ENCODE measurements at regions not wholly inside any gene's neighbourhood (a gene's known extent, or its start where the extent isn't known, plus 50 kb on each side); places are given as distances from the start of the nearest gene placed in this dataset.

DNA sequence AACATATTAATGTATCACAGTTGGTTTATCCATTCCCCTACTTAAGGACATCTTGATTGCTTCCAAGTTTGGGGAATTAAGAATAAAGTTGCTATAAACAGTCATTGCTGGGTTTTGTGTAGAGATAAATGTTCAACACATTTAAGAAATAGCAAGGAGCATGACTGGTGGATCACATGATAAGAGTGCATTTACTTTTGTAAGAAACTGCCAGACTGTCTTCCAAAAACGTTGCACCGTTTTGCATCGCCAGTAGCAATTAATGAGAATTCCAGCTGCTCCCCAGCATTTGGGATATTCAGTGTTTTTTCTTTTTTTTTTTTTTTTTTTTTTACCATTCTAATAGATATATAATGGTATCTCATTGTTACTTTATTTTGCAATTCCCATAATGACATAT is 695.7 kb upstream of the GJE1 start:
- no peak overlapping the region for H2AFZ ChIP-seq (ENCODE audit: low read depth, low read length)
- no peaks in the 10 kb centered on the region for H3K79me2 ChIP-seq (ENCODE audit: control insufficient read depth, insufficient read depth, low read length)
- in situ Hi-C loops (cut with MboI) (no loop called here), intact Hi-C loops (cut with micrococcal nuclease) (no loop called here)
- no peaks in the 10 kb centered on the region for H3K9me1 ChIP-seq (ENCODE audit: control insufficient read depth, insufficient read depth, low read length)
- ChIA-PET CTCF (ENCODE audit: low intra/inter-chr PET ratio) (no interaction called here), POLR2A (no interaction called here)
- DNase-seq (ENCODE audit: extremely low read depth in 1 of 4, low spot score in 3 of 4): no peak
- H3K27me3 ChIP-seq (ENCODE audit: control insufficient read depth in 2 of 2, insufficient read depth in 2 of 2, low read length in 2 of 2): no peaks in the 10 kb centered on the region
- ATAC-seq: no peak
- H4K20me1 ChIP-seq (replicated peaks; ENCODE audit: control insufficient read depth, insufficient read depth, low read length): no peaks in the 10 kb centered on the region
- no peak overlapping the region for H3K9ac ChIP-seq (ENCODE audit: insufficient read depth in 1 of 2, low read depth in 2 of 2, low read length in 2 of 2)
- H3K4me2 ChIP-seq (ENCODE audit: insufficient read depth, low read length): no peak overlapping the region
- no peaks in the 10 kb centered on the region for H3K9me3 ChIP-seq (replicated peaks; ENCODE audit: control insufficient read depth, insufficient read depth, low read depth, low read length)
- 0% methylated on average over 3 of the region's 3 CpGs for WGBS (ENCODE audit: insufficient coverage, low coverage, missing lambda C conversion rate)
- H3K4me1 ChIP-seq (replicated peaks in 1 of 2; ENCODE audit: control insufficient read depth in 2 of 2, insufficient read depth in 2 of 2, low read length in 2 of 2): no peaks in the 10 kb centered on the region
- no peak overlapping the region for H3K27ac ChIP-seq (ENCODE audit: extremely low read depth, low read depth, low read length)
- FAIRE-seq: no peak
- H3K4me3 ChIP-seq: no peak overlapping the region
- BruUV-seq (replicated peaks): no TSS peak
- H3K36me3 ChIP-seq (ENCODE audit: control insufficient read depth, insufficient read depth, low read length): no peaks in the 10 kb centered on the region
- TF ChIP-seq, protein P1, sequence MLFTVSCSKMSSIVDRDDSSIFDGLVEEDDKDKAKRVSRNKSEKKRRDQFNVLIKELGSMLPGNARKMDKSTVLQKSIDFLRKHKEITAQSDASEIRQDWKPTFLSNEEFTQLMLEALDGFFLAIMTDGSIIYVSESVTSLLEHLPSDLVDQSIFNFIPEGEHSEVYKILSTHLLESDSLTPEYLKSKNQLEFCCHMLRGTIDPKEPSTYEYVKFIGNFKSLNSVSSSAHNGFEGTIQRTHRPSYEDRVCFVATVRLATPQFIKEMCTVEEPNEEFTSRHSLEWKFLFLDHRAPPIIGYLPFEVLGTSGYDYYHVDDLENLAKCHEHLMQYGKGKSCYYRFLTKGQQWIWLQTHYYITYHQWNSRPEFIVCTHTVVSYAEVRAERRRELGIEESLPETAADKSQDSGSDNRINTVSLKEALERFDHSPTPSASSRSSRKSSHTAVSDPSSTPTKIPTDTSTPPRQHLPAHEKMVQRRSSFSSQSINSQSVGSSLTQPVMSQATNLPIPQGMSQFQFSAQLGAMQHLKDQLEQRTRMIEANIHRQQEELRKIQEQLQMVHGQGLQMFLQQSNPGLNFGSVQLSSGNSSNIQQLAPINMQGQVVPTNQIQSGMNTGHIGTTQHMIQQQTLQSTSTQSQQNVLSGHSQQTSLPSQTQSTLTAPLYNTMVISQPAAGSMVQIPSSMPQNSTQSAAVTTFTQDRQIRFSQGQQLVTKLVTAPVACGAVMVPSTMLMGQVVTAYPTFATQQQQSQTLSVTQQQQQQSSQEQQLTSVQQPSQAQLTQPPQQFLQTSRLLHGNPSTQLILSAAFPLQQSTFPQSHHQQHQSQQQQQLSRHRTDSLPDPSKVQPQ (CRISPR knock-in tag; IDR thresholded peaks at IDR 0.05; ENCODE audit: borderline replicate concordance): no peak
- TF ChIP-seq MXI1 (IDR thresholded peaks at IDR 0.05; ENCODE audit: low read depth, low read length): no peak
- TF ChIP-seq, protein P2, sequence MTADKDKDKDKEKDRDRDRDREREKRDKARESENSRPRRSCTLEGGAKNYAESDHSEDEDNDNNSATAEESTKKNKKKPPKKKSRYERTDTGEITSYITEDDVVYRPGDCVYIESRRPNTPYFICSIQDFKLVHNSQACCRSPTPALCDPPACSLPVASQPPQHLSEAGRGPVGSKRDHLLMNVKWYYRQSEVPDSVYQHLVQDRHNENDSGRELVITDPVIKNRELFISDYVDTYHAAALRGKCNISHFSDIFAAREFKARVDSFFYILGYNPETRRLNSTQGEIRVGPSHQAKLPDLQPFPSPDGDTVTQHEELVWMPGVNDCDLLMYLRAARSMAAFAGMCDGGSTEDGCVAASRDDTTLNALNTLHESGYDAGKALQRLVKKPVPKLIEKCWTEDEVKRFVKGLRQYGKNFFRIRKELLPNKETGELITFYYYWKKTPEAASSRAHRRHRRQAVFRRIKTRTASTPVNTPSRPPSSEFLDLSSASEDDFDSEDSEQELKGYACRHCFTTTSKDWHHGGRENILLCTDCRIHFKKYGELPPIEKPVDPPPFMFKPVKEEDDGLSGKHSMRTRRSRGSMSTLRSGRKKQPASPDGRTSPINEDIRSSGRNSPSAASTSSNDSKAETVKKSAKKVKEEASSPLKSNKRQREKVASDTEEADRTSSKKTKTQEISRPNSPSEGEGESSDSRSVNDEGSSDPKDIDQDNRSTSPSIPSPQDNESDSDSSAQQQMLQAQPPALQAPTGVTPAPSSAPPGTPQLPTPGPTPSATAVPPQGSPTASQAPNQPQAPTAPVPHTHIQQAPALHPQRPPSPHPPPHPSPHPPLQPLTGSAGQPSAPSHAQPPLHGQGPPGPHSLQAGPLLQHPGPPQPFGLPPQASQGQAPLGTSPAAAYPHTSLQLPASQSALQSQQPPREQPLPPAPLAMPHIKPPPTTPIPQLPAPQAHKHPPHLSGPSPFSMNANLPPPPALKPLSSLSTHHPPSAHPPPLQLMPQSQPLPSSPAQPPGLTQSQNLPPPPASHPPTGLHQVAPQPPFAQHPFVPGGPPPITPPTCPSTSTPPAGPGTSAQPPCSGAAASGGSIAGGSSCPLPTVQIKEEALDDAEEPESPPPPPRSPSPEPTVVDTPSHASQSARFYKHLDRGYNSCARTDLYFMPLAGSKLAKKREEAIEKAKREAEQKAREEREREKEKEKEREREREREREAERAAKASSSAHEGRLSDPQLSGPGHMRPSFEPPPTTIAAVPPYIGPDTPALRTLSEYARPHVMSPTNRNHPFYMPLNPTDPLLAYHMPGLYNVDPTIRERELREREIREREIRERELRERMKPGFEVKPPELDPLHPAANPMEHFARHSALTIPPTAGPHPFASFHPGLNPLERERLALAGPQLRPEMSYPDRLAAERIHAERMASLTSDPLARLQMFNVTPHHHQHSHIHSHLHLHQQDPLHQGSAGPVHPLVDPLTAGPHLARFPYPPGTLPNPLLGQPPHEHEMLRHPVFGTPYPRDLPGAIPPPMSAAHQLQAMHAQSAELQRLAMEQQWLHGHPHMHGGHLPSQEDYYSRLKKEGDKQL (CRISPR knock-in tag; IDR thresholded peaks at IDR 0.05; ENCODE audit: borderline replicate concordance): no peak
- no peak for TF ChIP-seq CREBBP (IDR thresholded peaks at IDR 0.05; ENCODE audit: low read depth, low read length)
- no peak for TF ChIP-seq HMGN3 (IDR thresholded peaks at IDR 0.05; ENCODE audit: borderline replicate concordance, extremely low read depth, insufficient read length, low read depth, low read length)
- no peak for TF ChIP-seq ZNF445 (CRISPR knock-in tag; IDR thresholded peaks at IDR 0.05; ENCODE audit: low read depth)
- TF ChIP-seq, protein P3, sequence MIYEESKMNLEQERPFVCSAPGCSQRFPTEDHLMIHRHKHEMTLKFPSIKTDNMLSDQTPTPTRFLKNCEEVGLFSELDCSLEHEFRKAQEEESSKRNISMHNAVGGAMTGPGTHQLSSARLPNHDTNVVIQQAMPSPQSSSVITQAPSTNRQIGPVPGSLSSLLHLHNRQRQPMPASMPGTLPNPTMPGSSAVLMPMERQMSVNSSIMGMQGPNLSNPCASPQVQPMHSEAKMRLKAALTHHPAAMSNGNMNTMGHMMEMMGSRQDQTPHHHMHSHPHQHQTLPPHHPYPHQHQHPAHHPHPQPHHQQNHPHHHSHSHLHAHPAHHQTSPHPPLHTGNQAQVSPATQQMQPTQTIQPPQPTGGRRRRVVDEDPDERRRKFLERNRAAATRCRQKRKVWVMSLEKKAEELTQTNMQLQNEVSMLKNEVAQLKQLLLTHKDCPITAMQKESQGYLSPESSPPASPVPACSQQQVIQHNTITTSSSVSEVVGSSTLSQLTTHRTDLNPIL (CRISPR knock-in tag; IDR thresholded peaks at IDR 0.05): no peak
- no peak for TF ChIP-seq GABPA (tag; conservative IDR thresholded peaks at IDR 0.05; ENCODE audit: low read depth)
- TF ChIP-seq, protein P4, sequence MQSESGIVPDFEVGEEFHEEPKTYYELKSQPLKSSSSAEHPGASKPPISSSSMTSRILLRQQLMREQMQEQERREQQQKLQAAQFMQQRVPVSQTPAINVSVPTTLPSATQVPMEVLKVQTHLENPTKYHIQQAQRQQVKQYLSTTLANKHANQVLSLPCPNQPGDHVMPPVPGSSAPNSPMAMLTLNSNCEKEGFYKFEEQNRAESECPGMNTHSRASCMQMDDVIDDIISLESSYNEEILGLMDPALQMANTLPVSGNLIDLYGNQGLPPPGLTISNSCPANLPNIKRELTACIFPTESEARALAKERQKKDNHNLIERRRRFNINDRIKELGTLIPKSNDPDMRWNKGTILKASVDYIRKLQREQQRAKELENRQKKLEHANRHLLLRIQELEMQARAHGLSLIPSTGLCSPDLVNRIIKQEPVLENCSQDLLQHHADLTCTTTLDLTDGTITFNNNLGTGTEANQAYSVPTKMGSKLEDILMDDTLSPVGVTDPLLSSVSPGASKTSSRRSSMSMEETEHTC (IDR thresholded peaks at IDR 0.05): no peak
- TF ChIP-seq PML (IDR thresholded peaks at IDR 0.05; ENCODE audit: low read length): no peak

All from K562 (cell line).